Adrenal gland (tissue), 9 donors: ENCODE measurements at regions not wholly inside any gene's neighbourhood (a gene's known extent, or its start where the extent isn't known, plus 50 kb on each side); places are given as distances from the start of the nearest gene placed in this dataset.
"Not testable (repeated sequence)": the region's sequence is repeated elsewhere in the genome, so short reads cannot be mapped to it uniquely, and the experiment has no call there.

Source experiments
- DNase-seq, 7 donors: peaks; one replicate each; pipeline ENCODE4 v3.0.0-alpha.2; 2019 to 2020
- H3K27ac ChIP-seq, 5 donors: fragments of 200-600 bp; sonication (generic) in 4 of 5; 1 replicate in 3 of 5; 2 replicates in 2 of 5; pipeline versions ENCODE4 v1.5.1 to v1.8.0; 2016 to 2020; ENCODE audit warnings: mild to moderate bottlenecking in 1 of 5
- H3K27me3 ChIP-seq: fragments of 200-600 bp; 2 replicates; pipeline ENCODE4 v1.8.0; 2021
- H3K36me3 ChIP-seq, 2 donors: fragments of 200-600 bp; replicated peaks in 1 of 2; 1 replicate in 1 of 2; 2 replicates in 1 of 2; pipeline versions ENCODE4 v1.5.1 to v1.8.0; 2018 to 2022
- H3K4me1 ChIP-seq, 2 donors: fragments of 200-600 bp; replicated peaks in 1 of 2; 1 replicate in 1 of 2; 2 replicates in 1 of 2; pipeline versions ENCODE4 v1.5.1 to v1.8.0; 2018 to 2021
- H3K4me3 ChIP-seq, 4 donors: fragments of 200-600 bp; sonication (generic) in 3 of 4; one replicate each; pipeline ENCODE4 v1.5.1; 2016 to 2018
- H3K9me3 ChIP-seq, 3 donors: fragments of 200-600 bp; sonication (generic) in 1 of 3; replicated peaks in 1 of 3; 1 replicate in 2 of 3; 2 replicates in 1 of 3; pipeline versions ENCODE4 v1.5.1 to v1.8.0; 2016 to 2021
- CTCF ChIP-seq, 6 experiments: fragments of 450-650 bp in 4 of 6; fragments of 200-600 bp in 2 of 6; sonication (generic) in 1 of 6; IDR thresholded peaks; 1 replicate in 5 of 6; 2 replicates in 1 of 6; pipeline versions ENCODE4 v1.5.1 to v1.8.0; 2016 to 2021; ENCODE audit warnings: antibody characterized with exemption in 6 of 6, mild to moderate bottlenecking in 2 of 6, moderate library complexity in 1 of 6
- POLR2A ChIP-seq, 2 donors: fragments of 450-650 bp; IDR thresholded peaks; one replicate each; pipeline ENCODE4 v1.6.1; 2017; ENCODE audit warnings: antibody characterized with exemption in 2 of 2, mild to moderate bottlenecking in 2 of 2, moderate library complexity in 1 of 2
- WGBS, 4 donors: extraction: QIAGEN DNeasy Blood & Tissue Kit in 2 of 4; methylation state at CpG; one replicate each; pipeline versions ENCODE4 v1.1.5 to v1.1.7; 2013 to 2017; 5-methylcytosine and 5-hydroxymethylcytosine counted together
- intact Hi-C, 2 donors: fragments of 100-400 bp; cut with DNase I; formaldehyde crosslinking; loops; one replicate each; pipeline versions ENCODE4 v1.14.1 to v1.15.0; 2022 to 2023
- donor health status: healthy with polysubstance abuse.
- donor health status: Bipolar disorder and iron deficiency.
- donor health status: DM: yes; HTN: yes; CAD: no.
- donor health status: DM: no; HTN: no; CAD: no.
- donor health status: DM: no; HTN: no; CAD: no.

- Histone ChIP-seq H3K36me3 (no peaks in the 10 kb centered on the region), H3K4me3 (no peak overlapping the region), H3K4me1 (no peaks in the 10 kb centered on the region), H3K27me3 (no peaks in the 10 kb centered on the region), H3K9me3 (no peaks in the 10 kb centered on the region), H3K27ac (no peak overlapping the region)
- TF ChIP-seq CTCF (IDR thresholded peaks at IDR 0.05): no peak
- no peak for TF ChIP-seq POLR2A (IDR thresholded peaks at IDR 0.05)
- intact Hi-C loops: no loop called here
- no peak for DNase-seq
- 76 to 98% (median 95%) methylated on average over 2 of the region's 2 CpGs for WGBS, 4 donors
Observed at GRCh38 chr14:56449670-56450213, 129.9 kb upstream of the TMEM260 start.

- no peak for DNase-seq
- intact Hi-C loops: no loop called here
- H3K27ac ChIP-seq: no peak overlapping the region
- no peaks in the 10 kb centered on the region for H3K36me3 ChIP-seq
- no peaks in the 10 kb centered on the region for H3K4me1 ChIP-seq
- TF ChIP-seq CTCF (IDR thresholded peaks at IDR 0.05) (no peak), POLR2A (IDR thresholded peaks at IDR 0.05) (no peak)
- H3K27me3 ChIP-seq: no peaks in the 10 kb centered on the region
- no peaks in the 10 kb centered on the region for H3K9me3 ChIP-seq
- WGBS, 4 donors: 86 to 95% (median 87%) methylated on average over 3 to 6 of the region's 6 CpGs
- H3K4me3 ChIP-seq: no peak overlapping the region
Observed at GRCh38 chr14:56452940-56453339, 126.7 kb upstream of the TMEM260 start.

- not testable (repeated sequence) for DNase-seq
Observed at GRCh38 chr14:56454680-56455079, 124.9 kb upstream of the TMEM260 start.

GRCh38 chr14:56460469-56460868 lies 119.1 kb upstream of the TMEM260 start:
- WGBS, 4 donors: 83 to 90% (median 89%) methylated on average over 2 of the region's 2 CpGs
- H3K4me1 ChIP-seq: no peaks in the 10 kb centered on the region
- no peak for TF ChIP-seq POLR2A (IDR thresholded peaks at IDR 0.05)
- TF ChIP-seq CTCF (IDR thresholded peaks at IDR 0.05): no peak
- intact Hi-C loops: no loop called here
- no peak overlapping the region for H3K27ac ChIP-seq
- no peaks in the 10 kb centered on the region for H3K9me3 ChIP-seq
- H3K36me3 ChIP-seq: no peaks in the 10 kb centered on the region
- no peak for DNase-seq
- H3K27me3 ChIP-seq: no peaks in the 10 kb centered on the region
- H3K4me3 ChIP-seq: no peak overlapping the region

More at GRCh38 chr14:56454680-56455079, 124.9 kb upstream of the TMEM260 start:
- H3K4me3 ChIP-seq, H3K36me3 ChIP-seq, H3K27me3 ChIP-seq, H3K9me3 ChIP-seq, H3K27ac ChIP-seq, intact Hi-C loops, H3K4me1 ChIP-seq: not testable (repeated sequence)
- 95 to 97% (median 97%) methylated on average over 3 of the region's 3 CpGs; no CpG with 5 or more reads in 1 of the 4 donors for WGBS, 4 donors
